Bronchial epithelial cell (primary cell): ENCODE measurements at regions not wholly inside any gene's neighbourhood (a gene's known extent, or its start where the extent isn't known, plus 50 kb on each side); places are given as distances from the start of the nearest gene placed in this dataset.

Experiments
- DNase-seq: peaks from one replicate; pipeline ENCODE4 v3.0.0-alpha.2; 2010; ENCODE audit warnings: low read depth
- FAIRE-seq: peaks from 2 replicates; lab custom pipeline; 2011; peaks lifted over from hg19 to GRCh38; lab: Jason Lieb, UNC
- H3K27me3 ChIP-seq: 2 replicates; pipeline ENCODE4 v1.5.1; 2011; ENCODE audit warnings: low read length; ENCODE audit not compliant: control insufficient read depth, insufficient read depth
- H3K36me3 ChIP-seq: 2 replicates; pipeline ENCODE4 v1.5.1; 2011; ENCODE audit warnings: low read length; ENCODE audit not compliant: control insufficient read depth, insufficient read depth
- H3K4me3 ChIP-seq: 2 replicates; pipeline ENCODE4 v1.5.1; 2011; ENCODE audit warnings: mild to moderate bottlenecking, low read depth, low read length, control low read depth
- TF ChIP-seq, protein P1 (sequence below): IDR thresholded peaks from 2 replicates; pipeline ENCODE4 v1.5.1; 2011; ENCODE audit warnings: mild to moderate bottlenecking, moderate library complexity, low read length, control low read depth, inconsistent platforms; ENCODE audit not compliant: insufficient read depth, severe bottlenecking

DNA sequence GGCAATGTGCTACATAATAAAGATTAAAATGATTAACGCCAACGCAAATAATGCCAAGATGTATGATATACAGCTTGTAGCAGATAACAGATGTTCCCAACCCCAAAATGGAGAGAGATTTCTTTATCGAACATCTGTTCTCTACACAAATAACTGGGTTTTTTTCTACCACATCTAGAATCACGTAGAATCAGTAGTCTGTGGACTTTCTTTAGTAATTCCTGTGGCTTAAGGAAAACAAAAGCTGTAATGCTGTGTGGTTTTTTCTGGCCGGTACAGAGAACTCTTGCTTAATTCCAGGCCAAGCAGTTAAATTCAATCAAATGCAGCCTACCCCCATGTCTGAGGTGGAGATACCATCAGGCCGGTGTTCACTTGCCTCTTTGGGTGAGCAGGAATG is 303.4 kb downstream of the FAT3 start:
- Histone ChIP-seq H3K36me3 (no peaks in the 10 kb centered on the region), H3K4me3 (no peak overlapping the region), H3K27me3 (no peaks in the 10 kb centered on the region)
- FAIRE-seq = no peak
- no peak for DNase-seq
- TF ChIP-seq, protein P1, sequence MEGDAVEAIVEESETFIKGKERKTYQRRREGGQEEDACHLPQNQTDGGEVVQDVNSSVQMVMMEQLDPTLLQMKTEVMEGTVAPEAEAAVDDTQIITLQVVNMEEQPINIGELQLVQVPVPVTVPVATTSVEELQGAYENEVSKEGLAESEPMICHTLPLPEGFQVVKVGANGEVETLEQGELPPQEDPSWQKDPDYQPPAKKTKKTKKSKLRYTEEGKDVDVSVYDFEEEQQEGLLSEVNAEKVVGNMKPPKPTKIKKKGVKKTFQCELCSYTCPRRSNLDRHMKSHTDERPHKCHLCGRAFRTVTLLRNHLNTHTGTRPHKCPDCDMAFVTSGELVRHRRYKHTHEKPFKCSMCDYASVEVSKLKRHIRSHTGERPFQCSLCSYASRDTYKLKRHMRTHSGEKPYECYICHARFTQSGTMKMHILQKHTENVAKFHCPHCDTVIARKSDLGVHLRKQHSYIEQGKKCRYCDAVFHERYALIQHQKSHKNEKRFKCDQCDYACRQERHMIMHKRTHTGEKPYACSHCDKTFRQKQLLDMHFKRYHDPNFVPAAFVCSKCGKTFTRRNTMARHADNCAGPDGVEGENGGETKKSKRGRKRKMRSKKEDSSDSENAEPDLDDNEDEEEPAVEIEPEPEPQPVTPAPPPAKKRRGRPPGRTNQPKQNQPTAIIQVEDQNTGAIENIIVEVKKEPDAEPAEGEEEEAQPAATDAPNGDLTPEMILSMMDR = no peak

DNA sequence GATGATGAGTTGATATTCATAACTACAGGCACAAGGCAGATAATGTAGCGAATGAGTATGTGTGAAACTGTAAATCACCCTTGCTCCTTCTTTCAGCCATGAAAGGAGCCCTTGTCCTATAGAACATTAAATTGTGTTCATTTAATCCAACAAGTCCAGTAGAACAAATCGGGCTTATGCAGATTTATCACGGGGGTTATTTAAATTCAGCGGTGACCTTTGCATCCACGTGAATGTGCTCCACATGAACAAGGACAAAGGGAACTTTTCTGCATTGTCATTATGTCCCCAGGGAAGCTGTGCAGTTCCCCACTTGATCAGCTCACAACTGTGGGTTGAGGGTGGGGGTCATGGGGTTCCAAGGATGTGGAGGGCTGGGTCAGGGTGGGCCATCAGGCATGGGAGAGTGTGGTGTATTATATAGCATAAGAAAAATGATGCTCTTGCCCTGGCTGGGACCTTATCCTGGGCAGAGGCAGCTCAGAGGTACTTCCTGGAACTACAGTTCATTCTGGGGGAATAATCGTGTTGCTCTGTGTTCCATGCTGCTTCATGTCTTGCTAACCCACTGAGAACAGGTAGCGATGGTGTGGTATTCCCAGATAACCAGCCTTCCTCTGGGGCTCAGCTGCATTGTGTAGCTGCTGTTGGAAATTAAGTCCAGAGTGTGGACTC is 306.6 kb downstream of the FAT3 start:
- H3K36me3 ChIP-seq = no peaks in the 10 kb centered on the region
- TF ChIP-seq, protein P1 = no peak
- H3K4me3 ChIP-seq = no peak overlapping the region
- no peaks in the 10 kb centered on the region for H3K27me3 ChIP-seq
- DNase-seq (no peak), FAIRE-seq (no peak)

DNA sequence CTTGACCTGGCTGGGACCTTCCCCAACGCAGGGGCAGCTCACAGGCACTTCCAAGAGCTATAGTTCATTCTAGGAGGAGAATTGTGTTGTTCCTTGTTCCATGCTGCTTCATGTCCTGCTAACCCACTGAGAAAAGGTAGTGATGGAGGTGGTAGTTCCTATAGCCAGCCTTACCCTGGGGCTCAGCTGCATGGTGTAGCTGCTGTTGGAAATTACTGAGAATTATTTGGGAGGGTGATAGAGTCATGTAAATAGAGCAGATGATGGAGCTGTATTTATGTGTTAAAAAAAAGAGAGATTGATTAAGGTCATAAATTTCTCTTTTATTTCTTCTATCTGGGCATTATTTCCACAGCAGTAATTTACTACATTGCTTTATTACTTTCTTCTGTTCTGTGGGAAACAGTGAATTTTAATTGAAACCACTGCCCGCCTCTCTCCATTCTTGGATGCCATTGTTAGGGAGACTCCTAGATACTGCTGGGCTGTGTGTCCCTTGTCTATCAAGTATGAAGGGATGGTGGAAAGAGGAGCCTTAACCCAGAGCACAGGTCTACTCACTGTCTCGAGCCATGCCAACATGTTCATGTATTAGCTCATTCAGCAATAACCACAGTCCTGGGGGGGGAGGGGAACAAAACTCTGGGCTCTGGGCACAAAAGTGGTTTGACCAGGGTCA is 309.2 kb downstream of the FAT3 start:
- no peaks in the 10 kb centered on the region for H3K27me3 ChIP-seq
- no peak overlapping the region for H3K4me3 ChIP-seq
- FAIRE-seq (no peak), DNase-seq (no peak)
- TF ChIP-seq, protein P1 = no peak
- H3K36me3 ChIP-seq = no peaks in the 10 kb centered on the region

DNA sequence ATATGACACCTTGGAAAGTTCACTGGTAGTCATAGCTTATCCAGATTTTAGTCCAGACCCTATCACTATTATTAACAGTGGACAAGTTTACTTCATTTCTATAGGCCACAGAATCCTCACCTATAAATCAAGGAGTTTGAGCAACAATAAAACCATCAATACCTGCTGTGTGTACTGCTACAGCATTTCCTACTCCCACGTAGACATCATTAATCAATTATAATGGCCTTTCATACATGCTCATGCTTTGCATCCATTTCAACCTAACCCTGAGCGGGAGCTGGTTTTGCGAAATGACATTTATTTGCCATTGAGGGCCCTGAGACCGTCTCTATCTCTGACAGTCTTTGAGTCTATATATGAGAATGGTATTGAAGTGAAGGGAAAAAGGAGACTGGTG is 312.3 kb downstream of the FAT3 start:
- H3K4me3 ChIP-seq = no peak overlapping the region
- no peaks in the 10 kb centered on the region for H3K27me3 ChIP-seq
- no peaks in the 10 kb centered on the region for H3K36me3 ChIP-seq
- TF ChIP-seq, protein P1 = no peak
- DNase-seq (no peak), FAIRE-seq (no peak)

DNA sequence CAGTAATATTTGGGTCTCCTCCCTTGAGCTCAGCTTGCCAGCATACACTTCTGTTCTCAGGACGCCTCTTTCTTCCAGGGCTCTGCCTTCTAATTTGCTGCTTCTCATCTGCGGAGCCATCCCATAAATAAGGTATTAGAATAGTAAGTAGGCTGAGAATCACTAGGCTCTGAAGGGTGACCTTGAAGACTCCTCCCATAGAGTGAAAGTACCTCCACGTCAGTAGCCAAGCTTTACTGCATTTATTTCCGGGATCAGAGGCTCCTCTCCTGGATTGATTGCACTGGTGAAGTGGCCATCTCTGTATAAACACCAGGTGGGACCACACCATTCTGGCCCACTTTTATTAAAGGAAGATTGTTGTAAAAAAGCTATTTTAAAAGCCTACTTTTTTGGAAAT is 315.5 kb downstream of the FAT3 start:
- FAIRE-seq = no peak
- TF ChIP-seq, protein P1 = no peak
- Histone ChIP-seq H3K27me3 (no peaks in the 10 kb centered on the region), H3K4me3 (no peak overlapping the region), H3K36me3 (no peaks in the 10 kb centered on the region)
- DNase-seq = no peak
